Thymus (tissue), 11 donors: ENCODE measurements at regions not wholly inside any gene's neighbourhood (a gene's known extent, or its start where the extent isn't known, plus 50 kb on each side); places are given as distances from the start of the nearest gene placed in this dataset.
"Not testable (repeated sequence)": the region's sequence is repeated elsewhere in the genome, so short reads cannot be mapped to it uniquely, and the experiment has no call there.

Experiments used
- DNase-seq, 9 donors: peaks; one replicate each; pipeline ENCODE4 v3.0.0-alpha.2; 2013; ENCODE audit warnings: low spot score in 9 of 9, low read depth in 6 of 9, missing footprints in 1 of 9
- H3K27ac ChIP-seq, 2 donors: one replicate each; pipeline ENCODE4 v1.5.1; 2013; ENCODE audit warnings: control low read depth in 1 of 2, low read depth in 1 of 2, low read length in 1 of 2, mild to moderate bottlenecking in 1 of 2, moderate library complexity in 1 of 2
- H3K27me3 ChIP-seq, 2 donors: one replicate each; pipeline ENCODE4 v1.5.1; 2013; ENCODE audit warnings: low read length in 1 of 2; ENCODE audit not compliant: control insufficient read depth in 2 of 2, insufficient read depth in 1 of 2
- H3K36me3 ChIP-seq, 2 donors: one replicate each; pipeline ENCODE4 v1.5.1; 2013; ENCODE audit warnings: low read length in 1 of 2, mild to moderate bottlenecking in 1 of 2, moderate library complexity in 1 of 2; ENCODE audit not compliant: control insufficient read depth in 2 of 2, insufficient read depth in 2 of 2
- H3K4me1 ChIP-seq, 2 donors: one replicate each; pipeline ENCODE4 v1.5.1; 2013; ENCODE audit warnings: low read length in 2 of 2; ENCODE audit not compliant: control insufficient read depth in 2 of 2, insufficient read depth in 2 of 2
- H3K4me3 ChIP-seq, 2 donors: one replicate each; pipeline ENCODE4 v1.5.1; 2013; ENCODE audit warnings: low read length in 2 of 2, control low read depth in 1 of 2, mild to moderate bottlenecking in 1 of 2
- H3K9me3 ChIP-seq, 2 donors: one replicate each; pipeline ENCODE4 v1.5.1; 2013; ENCODE audit warnings: low read length in 1 of 2, mild to moderate bottlenecking in 1 of 2; ENCODE audit not compliant: control insufficient read depth in 2 of 2, insufficient read depth in 1 of 2
- WGBS: extraction: QIAGEN DNeasy Blood & Tissue Kit; methylation state at CpG from one replicate; pipeline ENCODE4 v1.1.7; 2013; 5-methylcytosine and 5-hydroxymethylcytosine counted together
- donor health status: healthy.

- no peak overlapping the region for H3K27ac ChIP-seq
- 84% methylated on average over 1 of the region's 1 CpG for WGBS
- no peak for DNase-seq
Observed at GRCh38 chr6:48404927-48405326, 293.9 kb upstream of the PTCHD4 start.

GRCh38 chr6:48403587-48403986 lies 292.6 kb upstream of the PTCHD4 start:
- WGBS, result 89% methylated on average over 3 of the region's 3 CpGs
- no peak overlapping the region for H3K27ac ChIP-seq

More at GRCh38 chr6:48404927-48405326, 293.9 kb upstream of the PTCHD4 start:
- H3K27me3 ChIP-seq, result no peaks in the 10 kb centered on the region
- no peaks in the 10 kb centered on the region for H3K4me1 ChIP-seq
- H3K9me3 ChIP-seq, result peaks cover 0 to 3% of the 10 kb centered on the region in 2 donors
- H3K4me3 ChIP-seq, result no peak overlapping the region
- H3K36me3 ChIP-seq, result no peaks in the 10 kb centered on the region

DNA sequence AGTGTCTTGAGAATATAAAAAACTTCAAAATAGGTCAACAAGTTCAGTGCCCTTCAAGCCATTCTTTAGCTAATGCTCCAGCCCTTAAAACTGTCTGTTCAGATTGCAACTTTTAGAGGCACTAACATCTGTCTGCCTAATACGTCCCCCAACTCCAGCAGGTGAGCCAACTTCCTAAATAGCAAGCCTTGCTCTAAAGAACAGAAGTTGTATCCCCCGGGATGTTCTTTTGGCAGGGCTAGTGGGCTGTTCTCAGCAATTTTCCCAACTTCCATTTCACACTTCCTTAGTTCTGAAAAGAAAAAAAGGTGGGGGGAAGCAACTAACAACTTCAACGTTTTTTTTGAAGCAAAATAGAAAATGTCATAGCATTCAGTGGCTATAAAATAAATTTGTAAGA lies 290.0 kb upstream of the PTCHD4 start:
- Histone ChIP-seq H3K36me3 (no peaks in the 10 kb centered on the region), H3K4me1 (no peaks in the 10 kb centered on the region), H3K27me3 (no peaks in the 10 kb centered on the region), H3K4me3 (no peak overlapping the region), H3K9me3 (no peaks in the 10 kb centered on the region), H3K27ac (no peak overlapping the region)
- no peak for DNase-seq
- 76% methylated on average over 3 of the region's 3 CpGs for whole genome bisulfite sequencing

More at GRCh38 chr6:48403587-48403986, 292.6 kb upstream of the PTCHD4 start:
- no peaks in the 10 kb centered on the region for H3K36me3 ChIP-seq
- H3K4me3 ChIP-seq, result no peak overlapping the region
- no peaks in the 10 kb centered on the region for H3K9me3 ChIP-seq
- no peak for DNase-seq
- no peaks in the 10 kb centered on the region for H3K4me1 ChIP-seq
- H3K27me3 ChIP-seq, result no peaks in the 10 kb centered on the region

DNA sequence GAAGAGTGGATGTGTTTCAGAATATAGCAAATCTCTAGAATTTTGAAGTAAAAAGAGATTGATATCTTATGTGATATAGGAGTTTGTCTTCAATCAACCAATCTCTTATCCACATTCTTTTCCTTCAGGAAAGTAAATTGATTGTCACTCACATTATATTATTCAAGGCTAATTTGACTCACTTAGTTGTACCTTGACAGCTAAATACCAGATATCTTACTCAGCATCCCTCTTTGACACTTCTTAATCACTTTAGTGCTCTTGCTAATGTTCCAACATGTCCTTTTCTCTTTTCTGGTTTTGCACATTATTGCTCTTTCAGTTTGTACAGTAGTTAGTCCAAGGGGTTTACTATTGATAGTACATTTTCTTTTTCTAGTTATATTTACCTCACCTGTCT lies 286.9 kb upstream of the PTCHD4 start:
- no peak overlapping the region for H3K27ac ChIP-seq
- no peak overlapping the region for H3K4me3 ChIP-seq
- H3K36me3 ChIP-seq, result no peaks in the 10 kb centered on the region
- H3K27me3 ChIP-seq, result no peaks in the 10 kb centered on the region
- DNase-seq, result no peak
- no peaks in the 10 kb centered on the region for H3K4me1 ChIP-seq
- no peaks in the 10 kb centered on the region for H3K9me3 ChIP-seq

DNA sequence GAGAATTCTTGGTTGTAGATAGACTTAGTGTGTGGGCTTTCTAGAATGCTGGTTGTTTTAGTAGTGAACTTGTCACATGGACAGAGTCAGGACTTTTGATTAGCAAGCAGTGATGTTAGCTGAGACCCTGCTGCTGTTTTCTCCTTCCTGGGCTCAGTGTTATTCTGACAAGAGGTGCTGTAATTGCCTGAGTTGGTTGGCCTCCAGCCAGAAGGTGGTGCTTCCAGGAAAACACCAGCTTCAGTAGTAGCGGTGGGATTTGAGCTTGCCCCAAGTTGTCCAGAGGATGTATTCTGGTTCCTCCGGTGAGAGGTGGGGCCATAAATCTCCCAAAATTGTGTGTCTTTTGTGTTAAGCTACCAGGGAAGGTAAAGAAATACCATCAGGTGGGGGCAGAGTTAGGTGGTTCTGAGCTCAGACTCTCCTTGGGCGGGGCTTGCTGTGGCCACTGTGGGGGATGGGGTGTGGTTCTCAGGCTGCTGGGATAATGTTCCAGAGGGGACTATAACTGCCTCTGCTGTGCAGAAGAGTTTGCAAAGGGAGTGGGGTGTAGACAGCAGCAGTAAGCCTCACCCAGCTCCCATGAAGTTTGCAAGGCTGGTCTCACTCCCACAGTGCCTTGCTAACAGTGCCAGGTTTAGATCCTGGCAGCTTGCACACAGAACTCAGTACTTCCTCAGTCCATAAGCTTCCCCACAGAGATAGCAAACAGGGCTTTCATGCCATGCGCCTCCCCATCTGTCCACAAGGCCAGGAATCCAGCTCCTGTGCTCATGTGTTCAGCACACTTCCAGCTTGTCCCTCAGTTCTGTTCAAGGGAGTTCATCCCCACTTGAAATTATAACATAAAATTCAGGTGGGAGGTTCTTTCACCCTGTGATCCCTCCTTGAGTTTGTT lies 278.4 kb upstream of the PTCHD4 start:
- peaks cover 0 to 5% of the 10 kb centered on the region in 2 donors for H3K9me3 ChIP-seq
- no peak overlapping the region for H3K4me3 ChIP-seq
- no peaks in the 10 kb centered on the region for H3K4me1 ChIP-seq
- 96% methylated on average over 4 of the region's 4 CpGs for WGBS
- H3K27ac ChIP-seq, result no peak overlapping the region
- DNase-seq, result no peak
- H3K27me3 ChIP-seq, result no peaks in the 10 kb centered on the region
- H3K36me3 ChIP-seq, result no peaks in the 10 kb centered on the region

- no peak overlapping the region for H3K27ac ChIP-seq
- H3K4me1 ChIP-seq, result no peaks in the 10 kb centered on the region
- no peak overlapping the region for H3K4me3 ChIP-seq
- peaks cover 0 to 5% of the 10 kb centered on the region in 2 donors for H3K9me3 ChIP-seq
- no peaks in the 10 kb centered on the region for H3K27me3 ChIP-seq
- 71% methylated on average over 2 of the region's 2 CpGs for WGBS
- no peaks in the 10 kb centered on the region for H3K36me3 ChIP-seq
- no peak for DNase-seq
Observed at GRCh38 chr6:48388044-48388443, 277.0 kb upstream of the PTCHD4 start.

- no peak for DNase-seq
- Histone ChIP-seq H3K27me3 (no peaks in the 10 kb centered on the region), H3K4me1 (no peaks in the 10 kb centered on the region), H3K9me3 (peaks cover 0 to 4% of the 10 kb centered on the region in 2 donors), H3K36me3 (no peaks in the 10 kb centered on the region), H3K27ac (no peak overlapping the region), H3K4me3 (no peak overlapping the region)
Observed at GRCh38 chr6:48378884-48379407, 267.9 kb upstream of the PTCHD4 start.

DNA sequence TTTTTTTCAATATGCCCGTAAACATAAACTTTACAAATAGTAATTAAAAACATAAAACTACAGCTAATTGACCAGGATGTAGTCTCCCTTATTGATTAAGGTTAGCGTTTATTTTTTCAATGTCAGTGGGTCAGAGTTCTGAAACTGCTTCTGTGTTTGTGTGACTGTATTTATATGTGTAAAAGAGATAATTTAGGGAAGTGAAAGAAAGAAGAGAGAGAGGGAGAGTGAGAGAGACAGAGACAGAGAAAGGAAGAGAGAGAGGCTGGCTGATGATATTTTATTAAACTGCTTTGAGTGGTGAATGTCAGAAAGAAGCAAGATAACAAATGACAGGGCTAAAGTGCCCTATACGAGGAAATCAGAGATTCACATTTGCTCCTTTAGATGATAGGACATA lies 266.1 kb upstream of the PTCHD4 start:
- Histone ChIP-seq H3K27ac (no peak overlapping the region), H3K4me1 (no peaks in the 10 kb centered on the region), H3K4me3 (no peak overlapping the region), H3K9me3 (peaks cover 0 to 4% of the 10 kb centered on the region in 2 donors), H3K27me3 (no peaks in the 10 kb centered on the region), H3K36me3 (no peaks in the 10 kb centered on the region)
- WGBS, result 79% methylated on average over 3 of the region's 3 CpGs
- DNase-seq, result no peak

GRCh38 chr6:48371226-48371625 lies 260.2 kb upstream of the PTCHD4 start:
- H3K27me3 ChIP-seq, H3K27ac ChIP-seq, H3K36me3 ChIP-seq, DNase-seq, H3K4me3 ChIP-seq, H3K9me3 ChIP-seq, H3K4me1 ChIP-seq: not testable (repeated sequence)
- 96% methylated on average over 29 of the region's 34 CpGs for WGBS
